Tibial nerve (tissue), 4 donors: ENCODE measurements at regions not wholly inside any gene's neighbourhood (a gene's known extent, or its start where the extent isn't known, plus 50 kb on each side); places are given as distances from the start of the nearest gene placed in this dataset.

Experiments used
- DNase-seq, 2 donors: peaks; one replicate each; pipeline ENCODE4 v3.0.0-alpha.2; 2019; ENCODE audit warnings: low spot score in 2 of 2
- H3K27ac ChIP-seq, 4 donors: fragments of 200-600 bp; sonication (generic) in 3 of 4; one replicate each; pipeline ENCODE4 v1.5.1; 2017 to 2019; ENCODE audit warnings: mild to moderate bottlenecking in 1 of 4
- H3K27me3 ChIP-seq, 2 donors: fragments of 200-600 bp; sonication (generic) in 1 of 2; one replicate each; pipeline versions ENCODE4 v1.5.1 to v1.6.0; 2017 to 2019
- H3K36me3 ChIP-seq, 3 donors: fragments of 200-600 bp; sonication (generic); one replicate each; pipeline ENCODE4 v1.5.1; 2018 to 2019
- H3K4me1 ChIP-seq, 4 donors: fragments of 200-600 bp; sonication (generic) in 3 of 4; one replicate each; pipeline ENCODE4 v1.5.1; 2017 to 2019
- H3K4me3 ChIP-seq, 4 donors: fragments of 200-600 bp; sonication (generic) in 3 of 4; one replicate each; pipeline ENCODE4 v1.5.1; 2017 to 2019; ENCODE audit warnings: mild to moderate bottlenecking in 1 of 4, moderate library complexity in 1 of 4
- H3K9me3 ChIP-seq, 4 donors: fragments of 200-600 bp; sonication (generic) in 3 of 4; one replicate each; pipeline ENCODE4 v1.5.1; 2017 to 2019
- EP300 ChIP-seq, 2 donors: sonication (generic); formaldehyde crosslinking; IDR thresholded peaks; one replicate each; pipeline ENCODE4 v1.6.1; 2017; ENCODE audit warnings: antibody characterized with exemption in 2 of 2, mild to moderate bottlenecking in 1 of 2
- POLR2A ChIP-seq, 2 donors: fragments of 450-650 bp; IDR thresholded peaks; one replicate each; pipeline ENCODE4 v1.6.1; 2017; ENCODE audit warnings: antibody characterized with exemption in 2 of 2, mild to moderate bottlenecking in 2 of 2, moderate library complexity in 2 of 2
- WGBS, 2 donors: methylation state at CpG; one replicate each; pipeline ENCODE4 v1.1.5; 2018; 5-methylcytosine and 5-hydroxymethylcytosine counted together
- TF ChIP-seq, protein P1 (sequence below), 5 experiments: fragments of 200-600 bp in 3 of 5; fragments of 450-650 bp in 2 of 5; sonication (generic) in 3 of 5; IDR thresholded peaks; one replicate each; pipeline ENCODE4 v1.5.1; 2016 to 2019; ENCODE audit warnings: antibody characterized with exemption in 5 of 5, mild to moderate bottlenecking in 3 of 5, moderate library complexity in 2 of 5

DNA sequence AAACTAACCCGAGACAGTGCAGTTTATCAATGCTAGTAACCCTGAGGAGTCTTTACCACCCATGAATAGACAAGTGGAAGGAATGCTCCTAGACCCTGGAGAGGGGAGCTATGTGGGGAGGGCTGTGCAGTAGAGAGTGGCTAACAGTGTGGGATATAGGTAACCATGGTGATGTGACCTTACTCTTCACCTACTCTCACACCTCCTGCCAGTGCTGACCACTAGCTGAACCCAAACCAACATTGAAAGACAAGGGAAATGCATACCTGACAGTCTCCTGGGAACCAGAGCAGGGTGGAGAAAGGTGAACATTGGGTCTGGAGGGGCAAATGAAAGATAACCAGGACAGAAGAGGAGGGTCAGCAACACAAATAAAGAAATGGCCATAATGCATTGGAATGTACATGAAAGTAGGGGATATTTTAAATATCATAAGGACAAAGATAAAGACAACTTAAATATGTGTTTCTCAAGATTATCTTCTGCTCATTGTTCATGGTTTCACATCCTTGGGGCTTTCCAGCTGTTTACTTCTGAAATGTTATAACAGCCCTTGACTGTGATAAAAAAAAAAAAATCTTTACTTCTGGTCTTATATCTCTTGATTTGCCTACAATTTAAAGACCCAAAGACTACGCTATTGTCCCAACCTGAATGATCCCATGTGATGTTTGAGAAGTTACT is 983.3 kb upstream of the TENM4 start:
- 66 to 69% methylated on average over 2 of the region's 2 CpGs for WGBS, 2 donors
- no peak for TF ChIP-seq POLR2A (IDR thresholded peaks at IDR 0.05)
- TF ChIP-seq, protein P1, sequence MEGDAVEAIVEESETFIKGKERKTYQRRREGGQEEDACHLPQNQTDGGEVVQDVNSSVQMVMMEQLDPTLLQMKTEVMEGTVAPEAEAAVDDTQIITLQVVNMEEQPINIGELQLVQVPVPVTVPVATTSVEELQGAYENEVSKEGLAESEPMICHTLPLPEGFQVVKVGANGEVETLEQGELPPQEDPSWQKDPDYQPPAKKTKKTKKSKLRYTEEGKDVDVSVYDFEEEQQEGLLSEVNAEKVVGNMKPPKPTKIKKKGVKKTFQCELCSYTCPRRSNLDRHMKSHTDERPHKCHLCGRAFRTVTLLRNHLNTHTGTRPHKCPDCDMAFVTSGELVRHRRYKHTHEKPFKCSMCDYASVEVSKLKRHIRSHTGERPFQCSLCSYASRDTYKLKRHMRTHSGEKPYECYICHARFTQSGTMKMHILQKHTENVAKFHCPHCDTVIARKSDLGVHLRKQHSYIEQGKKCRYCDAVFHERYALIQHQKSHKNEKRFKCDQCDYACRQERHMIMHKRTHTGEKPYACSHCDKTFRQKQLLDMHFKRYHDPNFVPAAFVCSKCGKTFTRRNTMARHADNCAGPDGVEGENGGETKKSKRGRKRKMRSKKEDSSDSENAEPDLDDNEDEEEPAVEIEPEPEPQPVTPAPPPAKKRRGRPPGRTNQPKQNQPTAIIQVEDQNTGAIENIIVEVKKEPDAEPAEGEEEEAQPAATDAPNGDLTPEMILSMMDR (IDR thresholded peaks at IDR 0.05) = no peak
- TF ChIP-seq EP300 (IDR thresholded peaks at IDR 0.05) = no peak
- Histone ChIP-seq H3K4me1 (no peaks in the 10 kb centered on the region), H3K9me3 (no peaks in the 10 kb centered on the region), H3K36me3 (no peaks in the 10 kb centered on the region), H3K27me3 (no peaks in the 10 kb centered on the region), H3K27ac (no peak overlapping the region), H3K4me3 (no peak overlapping the region)
- no peak for DNase-seq

- DNase-seq = no peak
- TF ChIP-seq POLR2A (IDR thresholded peaks at IDR 0.05) (no peak), EP300 (IDR thresholded peaks at IDR 0.05) (no peak)
- TF ChIP-seq, protein P1 (IDR thresholded peaks at IDR 0.05) = no peak
- 70 to 73% methylated on average over 1 of the region's 1 CpG for WGBS, 2 donors
- H3K36me3 ChIP-seq = no peaks in the 10 kb centered on the region
- no peak overlapping the region for H3K4me3 ChIP-seq
- no peaks in the 10 kb centered on the region for H3K4me1 ChIP-seq
- no peaks in the 10 kb centered on the region for H3K9me3 ChIP-seq
- no peaks in the 10 kb centered on the region for H3K27me3 ChIP-seq
- no peak overlapping the region for H3K27ac ChIP-seq
Observed at GRCh38 chr11:80420374-80420773, 979.5 kb upstream of the TENM4 start.

DNA sequence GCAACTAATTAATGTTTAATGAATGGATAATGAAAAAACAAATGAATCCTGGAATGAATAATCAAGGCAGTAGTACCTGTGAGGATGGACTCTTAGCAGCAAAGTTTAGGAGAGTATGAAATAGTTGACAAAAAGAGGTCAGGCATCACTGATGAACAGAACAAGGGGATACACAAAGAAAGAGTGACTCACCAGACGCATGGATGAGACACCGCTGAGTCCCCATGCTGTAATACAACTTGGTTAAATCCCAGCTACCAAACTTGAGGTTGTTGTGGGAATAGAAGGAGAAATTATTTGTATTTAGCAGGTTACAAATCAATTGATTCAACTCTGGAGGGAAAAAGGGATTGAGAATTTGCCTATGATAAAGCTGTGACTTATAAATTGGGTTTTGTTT is 976.9 kb upstream of the TENM4 start:
- WGBS, 2 donors = 81 to 86% methylated on average over 2 of the region's 2 CpGs
- no peaks in the 10 kb centered on the region for H3K27me3 ChIP-seq
- no peak for DNase-seq
- H3K36me3 ChIP-seq = no peaks in the 10 kb centered on the region
- TF ChIP-seq EP300 (IDR thresholded peaks at IDR 0.05) (no peak), POLR2A (IDR thresholded peaks at IDR 0.05) (no peak)
- TF ChIP-seq, protein P1 (IDR thresholded peaks at IDR 0.05) = no peak
- H3K9me3 ChIP-seq = no peaks in the 10 kb centered on the region
- no peak overlapping the region for H3K4me3 ChIP-seq
- H3K4me1 ChIP-seq = no peaks in the 10 kb centered on the region
- H3K27ac ChIP-seq = no peak overlapping the region

DNA sequence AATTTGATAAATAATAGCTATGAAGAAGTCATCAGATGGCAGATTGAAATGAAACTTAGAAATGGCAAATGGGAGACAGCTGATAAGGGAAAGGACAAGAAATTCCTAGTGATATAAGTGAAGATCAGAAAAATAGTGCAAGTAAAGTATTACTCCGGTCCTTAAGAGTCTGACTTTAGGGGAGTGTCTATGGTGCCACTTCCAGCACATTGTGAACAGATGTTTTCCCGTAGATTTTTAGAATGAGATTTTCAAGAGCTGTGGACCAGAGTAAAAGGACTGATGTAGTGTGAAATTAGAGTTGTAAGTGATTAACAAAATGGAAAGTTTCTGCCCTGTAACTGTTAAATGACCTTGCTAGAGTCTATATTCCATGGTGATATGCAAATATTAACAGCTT is 974.8 kb upstream of the TENM4 start:
- Histone ChIP-seq H3K36me3 (no peaks in the 10 kb centered on the region), H3K27me3 (no peaks in the 10 kb centered on the region), H3K27ac (no peak overlapping the region), H3K4me3 (no peak overlapping the region), H3K4me1 (no peaks in the 10 kb centered on the region), H3K9me3 (peaks cover 0 to 6% (median under 1%) of the 10 kb centered on the region in 4 donors)
- 83 to 86% methylated on average over 2 of the region's 2 CpGs for WGBS, 2 donors
- TF ChIP-seq POLR2A (IDR thresholded peaks at IDR 0.05) (no peak), EP300 (IDR thresholded peaks at IDR 0.05) (no peak)
- TF ChIP-seq, protein P1 (IDR thresholded peaks at IDR 0.05) = no peak
- no peak for DNase-seq

- 75 to 79% methylated on average over 7 of the region's 7 CpGs for WGBS, 2 donors
- H3K27me3 ChIP-seq = no peaks in the 10 kb centered on the region
- no peak for DNase-seq
- H3K4me3 ChIP-seq = no peak overlapping the region
- TF ChIP-seq, protein P1 (IDR thresholded peaks at IDR 0.05) = no peak
- TF ChIP-seq EP300 (IDR thresholded peaks at IDR 0.05) (no peak), POLR2A (IDR thresholded peaks at IDR 0.05) (no peak)
- H3K9me3 ChIP-seq = peaks cover 0 to 6% (median 2%) of the 10 kb centered on the region in 4 donors
- H3K4me1 ChIP-seq = no peaks in the 10 kb centered on the region
- H3K36me3 ChIP-seq = no peaks in the 10 kb centered on the region
- no peak overlapping the region for H3K27ac ChIP-seq
Observed at GRCh38 chr11:80414181-80415165, 973.6 kb upstream of the TENM4 start.
